HG02623 (cell line): ENCODE measurements at regions not wholly inside any gene's neighbourhood (a gene's known extent, or its start where the extent isn't known, plus 50 kb on each side); places are given as distances from the start of the nearest gene placed in this dataset.

Experiments
- ATAC-seq: cut with Tn5 transposase; IDR thresholded peaks from one replicate; pipeline ENCODE4 v1.9.1; 2021; ENCODE audit warnings: moderate library complexity; ENCODE audit not compliant: unreplicated experiment

GRCh38 chr11:30153008-30153407 is 77.8 kb upstream of the FSHB start:
- no peak for ATAC-seq

DNA sequence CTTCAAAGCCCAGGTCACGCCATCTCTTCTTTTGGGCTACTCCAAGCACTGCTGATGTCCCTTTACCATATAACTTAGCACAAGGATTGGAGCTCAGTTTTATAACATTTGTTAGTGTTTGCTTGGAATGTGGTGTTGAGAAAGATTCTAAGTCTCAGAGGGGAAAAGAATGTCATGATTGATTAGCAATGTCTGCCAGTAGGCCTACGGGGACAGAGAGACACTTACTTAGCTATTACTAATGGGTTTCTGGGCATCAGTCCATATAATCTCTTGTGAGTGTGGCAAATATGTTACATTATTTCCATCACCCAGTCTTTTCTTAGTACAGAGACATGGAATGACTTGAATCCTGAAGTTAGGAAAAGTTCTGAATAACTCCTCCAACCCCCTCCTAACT is 75.4 kb upstream of the FSHB start:
- no peak for ATAC-seq

DNA sequence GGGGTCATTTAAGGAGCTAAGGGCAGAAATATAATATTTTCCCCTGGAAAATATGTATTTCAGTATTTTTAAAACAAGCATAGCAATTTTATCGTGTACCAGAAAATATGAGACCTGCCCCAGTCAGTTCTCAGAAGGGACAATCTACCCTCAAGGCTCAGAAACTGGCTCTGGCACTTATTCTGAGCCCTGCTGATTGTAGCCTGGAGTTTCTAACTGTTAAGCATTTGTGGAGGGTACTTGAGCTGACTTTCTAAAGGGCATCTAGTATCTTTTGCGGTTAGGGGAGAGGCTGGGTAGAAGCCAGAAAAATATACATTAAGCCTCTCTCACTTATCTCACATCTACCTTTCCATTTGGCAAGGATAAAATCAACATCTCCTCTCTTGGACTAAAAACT is 71.3 kb upstream of the FSHB start:
- ATAC-seq: no peak

GRCh38 chr11:30165652-30166051 is 65.2 kb upstream of the FSHB start:
- no peak for ATAC-seq

DNA sequence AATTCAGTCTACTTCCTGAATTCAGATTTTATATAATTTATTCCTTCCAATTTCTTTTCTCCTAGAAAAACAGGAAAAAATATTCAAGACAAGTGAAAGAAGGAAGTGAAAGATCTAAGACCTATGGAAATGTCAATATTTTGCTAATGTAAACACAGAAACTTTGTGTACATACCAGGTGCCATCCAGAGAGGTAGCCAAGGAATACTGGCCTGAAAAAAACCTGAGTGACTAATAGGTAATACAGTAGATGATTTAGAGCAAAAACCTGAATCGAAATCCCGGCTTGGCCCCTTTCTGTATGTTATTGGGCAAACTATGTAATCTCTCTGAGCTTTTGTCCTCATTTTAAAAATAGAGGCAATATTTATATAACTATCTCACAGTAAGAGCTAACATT is 59.2 kb upstream of the FSHB start:
- no peak for ATAC-seq

- no peak for ATAC-seq
Observed at GRCh38 chr11:30172158-30172557, 58.7 kb upstream of the FSHB start.

DNA sequence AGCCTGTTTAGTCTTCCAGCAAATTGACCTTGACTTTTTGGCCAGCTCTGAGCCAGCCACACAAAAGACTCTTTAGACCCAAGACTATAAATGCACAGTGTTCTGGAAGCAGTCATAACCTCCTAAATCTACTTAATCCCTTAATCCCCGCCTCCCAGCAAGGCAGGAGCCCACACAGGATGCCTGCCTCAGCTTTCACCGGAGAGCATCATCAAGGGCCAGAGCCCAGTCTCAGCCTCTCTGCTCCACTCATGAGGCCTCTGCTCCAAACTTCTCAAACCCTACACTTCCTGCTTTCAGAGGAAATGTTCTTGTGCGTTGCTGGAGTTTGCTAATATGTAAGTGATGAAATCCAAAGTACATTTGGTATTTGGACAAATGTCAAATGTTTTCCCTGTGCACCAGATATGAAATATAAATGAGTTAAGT is 57.9 kb upstream of the FSHB start:
- no peak for ATAC-seq

GRCh38 chr11:30174265-30175020 is 56.4 kb upstream of the FSHB start:
- ATAC-seq: no peak
